ENCODE measurements at regions not wholly inside any gene's neighbourhood (a gene's known extent, or its start where the extent isn't known, plus 50 kb on each side); places are given as distances from the start of the nearest gene placed in this dataset.

GRCh38 chr15:95605098-95605497, 725.4 kb upstream of the NR2F2 start:
- no peak for TF ChIP-seq ZNF274 (IDR thresholded peaks at IDR 0.05; ENCODE audit: low read depth, low read length)
- no peak for TF ChIP-seq YY1 (IDR thresholded peaks at IDR 0.05; ENCODE audit: insufficient read depth, insufficient read length)
- no peak for TF ChIP-seq SUZ12 (IDR thresholded peaks at IDR 0.05; ENCODE audit: extremely low read depth, insufficient read depth, insufficient read length)
